ENCODE measurements at regions not wholly inside any gene's neighbourhood (a gene's known extent, or its start where the extent isn't known, plus 50 kb on each side); places are given as distances from the start of the nearest gene placed in this dataset.

DNA sequence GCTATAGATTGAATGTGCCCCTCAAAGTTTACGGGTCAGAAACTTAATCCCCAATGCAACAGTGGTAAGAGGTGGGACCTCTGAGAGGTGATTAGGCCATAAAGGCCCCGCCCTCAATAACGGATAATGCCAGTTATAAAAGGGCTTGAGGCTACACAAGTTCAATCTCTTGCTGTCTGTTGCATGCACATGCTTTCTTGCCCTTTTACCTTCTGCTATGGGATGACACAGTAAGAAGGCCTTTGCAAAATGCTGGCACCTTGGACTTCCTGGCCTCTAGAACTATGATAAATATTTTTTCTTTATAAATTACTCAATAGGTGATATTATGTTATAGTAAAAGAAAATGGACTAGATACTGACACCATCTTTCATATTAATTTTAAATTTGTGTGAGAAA lies 806.1 kb downstream of the TENT5A start (continued):
- TF ChIP-seq FOXJ3 (CRISPR knock-in tag; IDR thresholded peaks at IDR 0.05) (no peak), POLR2AphosphoS5 (IDR thresholded peaks at IDR 0.05; ENCODE audit: low read depth, low read length) (no peak), RXRA (IDR thresholded peaks at IDR 0.05; ENCODE audit: borderline replicate concordance, low read depth) (no peak), ELF1 (IDR thresholded peaks at IDR 0.05) (no peak), CTCF (IDR thresholded peaks at IDR 0.05) (no peak), GATA2 (CRISPR knock-in tag; IDR thresholded peaks at IDR 0.05) (no peak), TAF1 (IDR thresholded peaks at IDR 0.05; ENCODE audit: borderline replicate concordance, low read depth, low read length) (no peak)

- ChIA-PET CTCF (no interaction called here), POLR2A (no interaction called here)
- DNase-seq: no peak
- Histone ChIP-seq H4K20me1 (ENCODE audit: insufficient read depth) (no peaks in the 10 kb centered on the region), H3K4me3 (ENCODE audit: low read depth in 2 of 2, low read length in 1 of 2) (no peak overlapping the region), H3K27me3 (ENCODE audit: insufficient read depth) (no peaks in the 10 kb centered on the region), H3K9ac (no peak overlapping the region), H2AFZ (ENCODE audit: low read depth) (no peak overlapping the region), H3K27ac (ENCODE audit: low read depth in 2 of 2, low read length in 1 of 2) (no peak overlapping the region), H3F3A (replicated peaks; ENCODE audit: insufficient read depth) (no peaks in the 10 kb centered on the region), H3K9me2 (no peaks in the 10 kb centered on the region; the same call in 1 of the 2 replicates), H3K9me3 (no peaks in the 10 kb centered on the region), H3K79me2 (ENCODE audit: insufficient read depth) (no peaks in the 10 kb centered on the region), H3K4me2 (no peak overlapping the region), H3K4me1 (ENCODE audit: control insufficient read depth in 1 of 2, insufficient read depth in 2 of 2, low read depth in 1 of 2, low read length in 1 of 2) (no peaks in the 10 kb centered on the region), H3K36me3 (replicated peaks in 1 of 2; ENCODE audit: control insufficient read depth in 1 of 2, insufficient read depth in 2 of 2, low read length in 1 of 2) (no peaks in the 10 kb centered on the region)
- TF ChIP-seq EZH2phosphoT487 (IDR thresholded peaks at IDR 0.05; ENCODE audit: borderline replicate concordance, low read depth) (no peak), FOXM1 (IDR thresholded peaks at IDR 0.05; ENCODE audit: low read depth) (no peak), FOSL2 (IDR thresholded peaks at IDR 0.05; ENCODE audit: borderline replicate concordance, low read depth) (no peak), TCF12 (IDR thresholded peaks at IDR 0.05) (no peak), JUND (IDR thresholded peaks at IDR 0.05) (no peak), TAF1 (IDR thresholded peaks at IDR 0.05; ENCODE audit: borderline replicate concordance, low read depth, low read length) (no peak), NRF1 (IDR thresholded peaks at IDR 0.05; ENCODE audit: low read depth, low read length) (no peak), EP300 (IDR thresholded peaks at IDR 0.05; ENCODE audit: borderline replicate concordance in 1 of 2, low read depth in 1 of 2, low read length in 1 of 2) (no peak)
- TF ChIP-seq, protein P1, sequence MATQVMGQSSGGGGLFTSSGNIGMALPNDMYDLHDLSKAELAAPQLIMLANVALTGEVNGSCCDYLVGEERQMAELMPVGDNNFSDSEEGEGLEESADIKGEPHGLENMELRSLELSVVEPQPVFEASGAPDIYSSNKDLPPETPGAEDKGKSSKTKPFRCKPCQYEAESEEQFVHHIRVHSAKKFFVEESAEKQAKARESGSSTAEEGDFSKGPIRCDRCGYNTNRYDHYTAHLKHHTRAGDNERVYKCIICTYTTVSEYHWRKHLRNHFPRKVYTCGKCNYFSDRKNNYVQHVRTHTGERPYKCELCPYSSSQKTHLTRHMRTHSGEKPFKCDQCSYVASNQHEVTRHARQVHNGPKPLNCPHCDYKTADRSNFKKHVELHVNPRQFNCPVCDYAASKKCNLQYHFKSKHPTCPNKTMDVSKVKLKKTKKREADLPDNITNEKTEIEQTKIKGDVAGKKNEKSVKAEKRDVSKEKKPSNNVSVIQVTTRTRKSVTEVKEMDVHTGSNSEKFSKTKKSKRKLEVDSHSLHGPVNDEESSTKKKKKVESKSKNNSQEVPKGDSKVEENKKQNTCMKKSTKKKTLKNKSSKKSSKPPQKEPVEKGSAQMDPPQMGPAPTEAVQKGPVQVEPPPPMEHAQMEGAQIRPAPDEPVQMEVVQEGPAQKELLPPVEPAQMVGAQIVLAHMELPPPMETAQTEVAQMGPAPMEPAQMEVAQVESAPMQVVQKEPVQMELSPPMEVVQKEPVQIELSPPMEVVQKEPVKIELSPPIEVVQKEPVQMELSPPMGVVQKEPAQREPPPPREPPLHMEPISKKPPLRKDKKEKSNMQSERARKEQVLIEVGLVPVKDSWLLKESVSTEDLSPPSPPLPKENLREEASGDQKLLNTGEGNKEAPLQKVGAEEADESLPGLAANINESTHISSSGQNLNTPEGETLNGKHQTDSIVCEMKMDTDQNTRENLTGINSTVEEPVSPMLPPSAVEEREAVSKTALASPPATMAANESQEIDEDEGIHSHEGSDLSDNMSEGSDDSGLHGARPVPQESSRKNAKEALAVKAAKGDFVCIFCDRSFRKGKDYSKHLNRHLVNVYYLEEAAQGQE (IDR thresholded peaks at IDR 0.05; ENCODE audit: low read depth, low read length): no peak
- WGBS (ENCODE audit: low lambda C conversion rate): 77% methylated on average over 1 of the region's 1 CpG
These were observed 809.6 kb downstream of the TENT5A start for GRCh38 chr6:80942911-80943310.
